SK-N-SH (cell line): ENCODE measurements at regions not wholly inside any gene's neighbourhood (a gene's known extent, or its start where the extent isn't known, plus 50 kb on each side); places are given as distances from the start of the nearest gene placed in this dataset.

Source experiments
- CTCF ChIA-PET: fragments of 300-600, 350-600 bp; formaldehyde crosslinking; extraction: SDS; loops from one replicate; lab custom pipeline; 2021; lab: Yijun Ruan, JAX
- POLR2A ChIA-PET: fragments of 350-600 bp; sonication (Branson Sonifier 250); formaldehyde crosslinking; extraction: SDS; loops from one replicate; lab custom pipeline; 2020; ENCODE audit warnings: antibody characterized with exemption, inconsistent platforms; lab: Yijun Ruan, JAX
- DNase-seq: peaks from one replicate; pipeline ENCODE4 v3.0.0; 2012
- H2AFZ ChIP-seq: fragments of 200-600 bp; sonication (generic); 2 replicates; pipeline ENCODE4 v1.8.1; 2016; ENCODE audit warnings: antibody characterized with exemption, mild to moderate bottlenecking, low read depth
- H3F3A ChIP-seq: fragments of 200-600 bp; sonication (generic); replicated peaks from 2 replicates; pipeline ENCODE3; 2016; ENCODE audit warnings: antibody characterized with exemption, mild to moderate bottlenecking; ENCODE audit not compliant: insufficient read depth
- H3K27ac ChIP-seq, 2 experiments: fragments of 200-500 bp in 1 of 2; fragments of 200-600 bp in 1 of 2; sonication (Bioruptor generic) in 1 of 2; sonication (generic), shearing (Covaris generic) in 1 of 2; 2 replicates each; pipeline versions ENCODE4 v1.5.1 to v1.6.1; 2014 to 2016; ENCODE audit warnings: low read depth in 2 of 2, inconsistent platforms in 1 of 2, low read length in 1 of 2, mild to moderate bottlenecking in 1 of 2, mixed read lengths in 1 of 2
- H3K27me3 ChIP-seq: fragments of 200-600 bp; sonication (generic), shearing (Covaris generic); 2 replicates; pipeline ENCODE4 v1.6.1; 2016; ENCODE audit warnings: mixed run types; ENCODE audit not compliant: insufficient read depth
- H3K36me3 ChIP-seq, 2 experiments: fragments of 200-500 bp in 1 of 2; fragments of 200-600 bp in 1 of 2; sonication (Bioruptor generic) in 1 of 2; sonication (generic) in 1 of 2; replicated peaks in 1 of 2; 2 replicates each; pipeline versions ENCODE3 to v1.5.1; 2014 to 2016; ENCODE audit warnings: low read length in 1 of 2, mild to moderate bottlenecking in 1 of 2; ENCODE audit not compliant: insufficient read depth in 2 of 2, control insufficient read depth in 1 of 2
- H3K4me1 ChIP-seq, 2 experiments: fragments of 200-500 bp in 1 of 2; fragments of 200-600 bp in 1 of 2; sonication (Bioruptor generic) in 1 of 2; sonication (generic), shearing (Covaris generic) in 1 of 2; 2 replicates each; pipeline versions ENCODE4 v1.5.1 to v1.6.1; 2014 to 2016; ENCODE audit warnings: low read depth in 1 of 2, low read length in 1 of 2, mixed run types in 1 of 2; ENCODE audit not compliant: insufficient read depth in 2 of 2, control insufficient read depth in 1 of 2
- H3K4me2 ChIP-seq: fragments of 200-600 bp; sonication (generic), shearing (Covaris generic); 2 replicates; pipeline ENCODE4 v1.6.1; 2017; ENCODE audit warnings: mixed run types
- H3K4me3 ChIP-seq, 2 experiments: fragments of 200-500 bp in 1 of 2; fragments of 200-600 bp in 1 of 2; sonication (Bioruptor generic) in 1 of 2; sonication (generic), shearing (Covaris generic) in 1 of 2; 2 replicates each; pipeline versions ENCODE4 v1.5.1 to v1.8.1; 2014 to 2016; ENCODE audit warnings: low read depth in 2 of 2, inconsistent platforms in 1 of 2, low read length in 1 of 2, mild to moderate bottlenecking in 1 of 2, mixed read lengths in 1 of 2, moderate library complexity in 1 of 2
- H3K79me2 ChIP-seq: fragments of 200-600 bp; sonication (generic); 2 replicates; pipeline ENCODE4 v1.8.1; 2017; ENCODE audit warnings: mild to moderate bottlenecking; ENCODE audit not compliant: insufficient read depth
- H3K9ac ChIP-seq: fragments of 200-600 bp; sonication (generic); 2 replicates; pipeline ENCODE4 v1.6.1; 2017; ENCODE audit warnings: mixed run types
- H3K9me2 ChIP-seq: fragments of 200-600 bp; sonication (generic); 2 replicates; pipeline ENCODE4 v1.6.1; 2017; ENCODE audit warnings: mixed run types
- H3K9me3 ChIP-seq: fragments of 200-600 bp; sonication (generic); 2 replicates; pipeline ENCODE4 v1.6.1; 2017; ENCODE audit warnings: mixed run types, mild to moderate bottlenecking, moderate library complexity
- H4K20me1 ChIP-seq: fragments of 200-600 bp; sonication (generic); 2 replicates; pipeline ENCODE4 v1.6.1; 2017; ENCODE audit warnings: mild to moderate bottlenecking, mixed run types; ENCODE audit not compliant: insufficient read depth
- CHD2 ChIP-seq: fragments of 150-350 bp; IDR thresholded peaks from 2 replicates; pipeline ENCODE4 v1.6.1; 2018; ENCODE audit warnings: low read length; ENCODE audit not compliant: partially characterized antibody
- ELF1 ChIP-seq: IDR thresholded peaks from 2 replicates; pipeline ENCODE4 v1.4.0; 2012
- EP300 ChIP-seq, 2 experiments: IDR thresholded peaks; 2 replicates each; pipeline versions ENCODE4 v1.4.0 to v1.6.1; 2012; ENCODE audit warnings: borderline replicate concordance in 1 of 2, low read depth in 1 of 2, low read length in 1 of 2
- FOSL2 ChIP-seq: IDR thresholded peaks from 2 replicates; pipeline ENCODE4 v1.4.0; 2012; ENCODE audit warnings: low read depth, mild to moderate bottlenecking, moderate library complexity, borderline replicate concordance
- GABPA ChIP-seq: IDR thresholded peaks from 2 replicates; pipeline ENCODE4 v1.4.0; 2012; ENCODE audit warnings: low read depth, mild to moderate bottlenecking
- GATA2 ChIP-seq: sonication (generic); formaldehyde crosslinking; IDR thresholded peaks from 2 replicates; pipeline ENCODE4 v1.5.0; 2020; ENCODE audit warnings: mild to moderate bottlenecking, missing genetic modification reagents
- JUND ChIP-seq: IDR thresholded peaks from 2 replicates; pipeline ENCODE4 v1.4.0; 2012
- MXI1 ChIP-seq: IDR thresholded peaks from 2 replicates; pipeline ENCODE4 v1.6.1; 2012; ENCODE audit warnings: mild to moderate bottlenecking, low read depth, low read length, improper control_type of control experiment
- NFIC ChIP-seq: IDR thresholded peaks from 2 replicates; pipeline ENCODE4 v1.4.0; 2012; ENCODE audit warnings: borderline replicate concordance
- NRF1 ChIP-seq: IDR thresholded peaks from 2 replicates; pipeline ENCODE4 v1.6.1; 2012; ENCODE audit warnings: low read depth, mild to moderate bottlenecking, low read length
- PBX3 ChIP-seq: IDR thresholded peaks from 2 replicates; pipeline ENCODE4; 2012
- POLR2AphosphoS5 ChIP-seq: IDR thresholded peaks from 2 replicates; pipeline ENCODE4 v1.6.1; 2012; ENCODE audit warnings: low read depth, low read length
- RCOR1 ChIP-seq: fragments of 150-350 bp; IDR thresholded peaks from 2 replicates; pipeline ENCODE4 v1.6.1; 2017; ENCODE audit warnings: antibody characterized with exemption, low read length
- REST ChIP-seq: IDR thresholded peaks from 2 replicates; pipeline ENCODE4 v1.6.1; 2012; ENCODE audit warnings: mild to moderate bottlenecking, low read depth, low read length, moderate library complexity
- RFX5 ChIP-seq: IDR thresholded peaks from 2 replicates; pipeline ENCODE4 v1.6.1; 2012; ENCODE audit warnings: mild to moderate bottlenecking, improper control_type of control experiment, low read length
- RXRA ChIP-seq: IDR thresholded peaks from 2 replicates; pipeline ENCODE4 v1.4.0; 2012; ENCODE audit warnings: low read depth, mild to moderate bottlenecking, borderline replicate concordance
- SIN3A ChIP-seq: IDR thresholded peaks from 2 replicates; pipeline ENCODE4 v1.6.1; 2012; ENCODE audit warnings: low read depth, mild to moderate bottlenecking, low read length, moderate library complexity, borderline replicate concordance
- SMC3 ChIP-seq: IDR thresholded peaks from 2 replicates; pipeline ENCODE4 v1.6.1; 2012; ENCODE audit warnings: low read depth, low read length, improper control_type of control experiment
- TAF1 ChIP-seq: IDR thresholded peaks from 2 replicates; pipeline ENCODE4 v1.6.1; 2012; ENCODE audit warnings: low read depth, mild to moderate bottlenecking, low read length, moderate library complexity, borderline replicate concordance
- TCF12 ChIP-seq: IDR thresholded peaks from 2 replicates; pipeline ENCODE4 v1.4.0; 2012
- USF2 ChIP-seq: fragments of 150-350 bp; IDR thresholded peaks from 2 replicates; pipeline ENCODE4 v1.6.1; 2017; ENCODE audit warnings: antibody characterized with exemption, low read length, low read depth, borderline replicate concordance
- YY1 ChIP-seq: IDR thresholded peaks from 2 replicates; pipeline ENCODE4 v1.4.0; 2012; ENCODE audit warnings: low read depth, mild to moderate bottlenecking
- ZBTB33 ChIP-seq: IDR thresholded peaks from 2 replicates; pipeline ENCODE4 v1.4.0; 2012; ENCODE audit warnings: low read depth, borderline replicate concordance
- WGBS: methylation state at CpG from one replicate; pipeline ENCODE4 v1.1.6; 2017; ENCODE audit warnings: low lambda C conversion rate; 5-methylcytosine and 5-hydroxymethylcytosine counted together
- TF ChIP-seq, protein P1 (sequence below): IDR thresholded peaks from 2 replicates; pipeline ENCODE4 v1.4.0; 2012; ENCODE audit warnings: low read depth

- no peaks in the 10 kb centered on the region for H3K9me3 ChIP-seq
- H3K4me3 ChIP-seq, result no peak overlapping the region
- ChIA-PET POLR2A (no interaction called here), CTCF (interaction anchor here (1.1 to 1.5 kb wide), 2 partner anchors 69 to 232 kb away, joined by 3 to 4 read pairs; no protein-coding TSS in a partner anchor)
- H3K79me2 ChIP-seq, result no peaks in the 10 kb centered on the region
- peaks cover 0 to 8% of the 10 kb centered on the region in 2 experiments; a peak in 2 of 4 replicates for H3K4me1 ChIP-seq
- no peaks in the 10 kb centered on the region for H3K9me2 ChIP-seq
- H3K27ac ChIP-seq, result 0 out of 4 replicates have a peak overlapping the region, but pooled peaks of 1 of the 2 experiments have one; percentile 4
- WGBS, result 26% methylated on average over 4 of the region's 4 CpGs
- DNase-seq, result no peak
- TF ChIP-seq RCOR1, result peak; percentile 43; the same call in 1 of the 2 replicates
- TF ChIP-seq REST, result no peak
- no peak for TF ChIP-seq POLR2AphosphoS5
- TF ChIP-seq USF2, result no peak
- TF ChIP-seq ZBTB33, result no peak
- no peak for TF ChIP-seq ELF1
- TF ChIP-seq GABPA, result no peak
- TF ChIP-seq YY1, result no peak
- TF ChIP-seq RXRA, result no peak
- TF ChIP-seq, protein P1, sequence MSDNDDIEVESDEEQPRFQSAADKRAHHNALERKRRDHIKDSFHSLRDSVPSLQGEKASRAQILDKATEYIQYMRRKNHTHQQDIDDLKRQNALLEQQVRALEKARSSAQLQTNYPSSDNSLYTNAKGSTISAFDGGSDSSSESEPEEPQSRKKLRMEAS, result no peak
- TF ChIP-seq TAF1, result no peak
- TF ChIP-seq JUND, result no peak
- no peak for TF ChIP-seq FOSL2
- no peak for TF ChIP-seq RFX5
- peak; percentile 9; the same call in 1 of the 2 replicates for TF ChIP-seq GATA2 (CRISPR knock-in tag)
- no peak for TF ChIP-seq EP300 (IDR thresholded peaks at IDR 0.05; ENCODE audit: borderline replicate concordance in 1 of 2, low read depth in 1 of 2, low read length in 1 of 2)
- TF ChIP-seq MXI1, result no peak
- no peak for TF ChIP-seq NRF1
- TF ChIP-seq SIN3A, result no peak
- TF ChIP-seq CHD2, result no peak
- TF ChIP-seq PBX3, result no peak
- TF ChIP-seq TCF12, result 0 out of 2 replicates have a peak, but pooled peaks have one; percentile 5
- no peak for TF ChIP-seq SMC3
- TF ChIP-seq NFIC, result peak; percentile 62; the same call in 1 of the 2 replicates
- H4K20me1 ChIP-seq, result no peaks in the 10 kb centered on the region
- H3K4me2 ChIP-seq, result no peak overlapping the region
- H3K27me3 ChIP-seq, result no peaks in the 10 kb centered on the region
- peak overlapping the region; percentile 67 for H2AFZ ChIP-seq
- no peak overlapping the region for H3K9ac ChIP-seq
- no peaks in the 10 kb centered on the region for H3F3A ChIP-seq
- H3K36me3 ChIP-seq, result no peaks in the 10 kb centered on the region
Measured at GRCh38 chr11:123330071-123330470, 100.0 kb upstream of the GRAMD1B start.
